AG04450 (cell line): ENCODE measurements at regions not wholly inside any gene's neighbourhood (a gene's known extent, or its start where the extent isn't known, plus 50 kb on each side); places are given as distances from the start of the nearest gene placed in this dataset.
A peak's percentile ranks its signal among the peaks of the same experiment; 100 is the strongest.

Source experiments
- CTCF ChIA-PET: fragments of 300-600, 350-600 bp; formaldehyde crosslinking; extraction: SDS; loops from one replicate; lab custom pipeline; 2022; ENCODE audit warnings: antibody characterized with exemption, inconsistent platforms; lab: Charles Lee
- POLR2A ChIA-PET: fragments of 350-600 bp; formaldehyde crosslinking; extraction: SDS; loops from one replicate; lab custom pipeline; 2021; ENCODE audit warnings: antibody characterized with exemption, inconsistent platforms; lab: Yijun Ruan, JAX
- DNase-seq: peaks from one replicate; pipeline ENCODE4 v3.0.0-alpha.2; 2011; ENCODE audit warnings: low read depth, low spot score
- H3K27ac ChIP-seq: one replicate; pipeline ENCODE4 v1.5.1; 2012; ENCODE audit warnings: low read depth, low read length, control low read depth
- H3K27me3 ChIP-seq: one replicate; pipeline ENCODE4 v1.6.0; 2012; ENCODE audit warnings: low read length; ENCODE audit not compliant: control insufficient read depth, insufficient read depth
- H3K4me3 ChIP-seq: 2 replicates; pipeline ENCODE4 v1.5.1; 2011; ENCODE audit warnings: mild to moderate bottlenecking, low read depth, low read length, control low read depth
- H3K9me3 ChIP-seq: 2 replicates; pipeline ENCODE4 v1.5.1; 2012; ENCODE audit warnings: low read length; ENCODE audit not compliant: control insufficient read depth, insufficient read depth
- CTCF ChIP-seq: IDR thresholded peaks from 2 replicates; pipeline ENCODE4 v1.5.1; 2011; ENCODE audit warnings: low read depth, low read length, control low read depth, inconsistent platforms

GRCh38 chr20:17828598-17829144 lies 128.9 kb downstream of the BANF2 start:
- POLR2A ChIA-PET, result no interaction called here
- Histone ChIP-seq H3K27me3 (no peaks in the 10 kb centered on the region), H3K4me3 (no peak overlapping the region), H3K9me3 (no peaks in the 10 kb centered on the region; the same call in 1 of the 2 replicates), H3K27ac (no peak overlapping the region)
- DNase-seq, result no peak
- no peak for TF ChIP-seq CTCF
- CTCF ChIA-PET, result no interaction called here

- H3K9me3 ChIP-seq, result no peaks in the 10 kb centered on the region; the same call in 1 of the 2 replicates
- ChIA-PET CTCF (no interaction called here), POLR2A (no interaction called here)
- no peak for DNase-seq
- H3K27ac ChIP-seq, result no peak overlapping the region
- H3K4me3 ChIP-seq, result no peak overlapping the region
- no peaks in the 10 kb centered on the region for H3K27me3 ChIP-seq
- TF ChIP-seq CTCF, result no peak
These were observed 128.2 kb downstream of the BANF2 start for GRCh38 chr20:17827759-17828559.

GRCh38 chr20:17827079-17827478 lies 127.3 kb downstream of the BANF2 start:
- DNase-seq, result no peak
- no peak overlapping the region for H3K27ac ChIP-seq
- H3K27me3 ChIP-seq, result no peaks in the 10 kb centered on the region
- H3K4me3 ChIP-seq, result no peak overlapping the region
- no peaks in the 10 kb centered on the region; the same call in 1 of the 2 replicates for H3K9me3 ChIP-seq
- POLR2A ChIA-PET, result interaction anchor here (1.1 kb wide), 1 partner anchor 47 kb away, joined by 3 read pairs; no protein-coding TSS in a partner anchor
- TF ChIP-seq CTCF, result no peak
- CTCF ChIA-PET, result no interaction called here

- ChIA-PET POLR2A (interaction anchor here (1.1 kb wide), 1 partner anchor 48 kb away, joined by 3 read pairs; no protein-coding TSS in a partner anchor), CTCF (no interaction called here)
- TF ChIP-seq CTCF, result no peak
- H3K9me3 ChIP-seq, result no peaks in the 10 kb centered on the region; the same call in 1 of the 2 replicates
- H3K27ac ChIP-seq, result peak overlapping the region; percentile 11
- no peak for DNase-seq
- no peak overlapping the region for H3K4me3 ChIP-seq
- no peaks in the 10 kb centered on the region for H3K27me3 ChIP-seq
These were observed 126.4 kb downstream of the BANF2 start for GRCh38 chr20:17825960-17826843.
